Nephron (organoid): ENCODE measurements at regions not wholly inside any gene's neighbourhood (a gene's known extent, or its start where the extent isn't known, plus 50 kb on each side); places are given as distances from the start of the nearest gene placed in this dataset.

Source experiments
- H3K27ac Mint-ChIP-seq, 3 experiments: 2 replicates each; pipeline ENCODE4 v1.8.0; 2020; ENCODE audit warnings: mixed read lengths in 3 of 3, mild to moderate bottlenecking in 2 of 3, moderate library complexity in 1 of 3
- H3K27me3 Mint-ChIP-seq: 2 replicates; pipeline ENCODE4 v1.8.0; 2021; ENCODE audit warnings: low read depth, mild to moderate bottlenecking, moderate library complexity, mixed read lengths
- H3K36me3 Mint-ChIP-seq: 2 replicates; pipeline ENCODE4 v1.8.0; 2020; ENCODE audit warnings: low read depth, mixed read lengths
- H3K4me1 Mint-ChIP-seq: 2 replicates; pipeline ENCODE4 v1.8.0; 2020; ENCODE audit warnings: mixed read lengths
- H3K4me3 Mint-ChIP-seq, 3 experiments: 2 replicates each; pipeline ENCODE4 v1.8.0; 2020; ENCODE audit warnings: mild to moderate bottlenecking in 3 of 3, mixed read lengths in 3 of 3, moderate library complexity in 2 of 3
- H3K9me3 Mint-ChIP-seq: 2 replicates; pipeline ENCODE4 v1.8.0; 2020; ENCODE audit warnings: mixed read lengths
- CTCF ChIP-seq, 3 experiments: fragments of 200-600 bp; sonication (generic); IDR thresholded peaks; one replicate each; pipeline ENCODE4 v1.5.0; 2021; ENCODE audit warnings: antibody characterized with exemption in 3 of 3; ENCODE audit not compliant: unreplicated experiment in 3 of 3

- no peak overlapping the region for H3K27ac Mint-ChIP-seq
- TF ChIP-seq CTCF (IDR thresholded peaks at IDR 0.05; ENCODE audit: unreplicated experiment in 3 of 3): no peak
- no peaks in the 10 kb centered on the region for H3K36me3 Mint-ChIP-seq
- no peak overlapping the region for H3K4me3 Mint-ChIP-seq
- no peaks in the 10 kb centered on the region for H3K9me3 Mint-ChIP-seq
- no peaks in the 10 kb centered on the region for H3K4me1 Mint-ChIP-seq
- peaks cover 11% of the 10 kb centered on the region for H3K27me3 Mint-ChIP-seq
These were observed 181.9 kb upstream of the ADRA1B start for GRCh38 chr5:159734366-159734765.

GRCh38 chr5:159735036-159735435 lies 181.2 kb upstream of the ADRA1B start:
- Mint-ChIP-seq H3K9me3 (no peaks in the 10 kb centered on the region), H3K36me3 (no peaks in the 10 kb centered on the region), H3K4me1 (no peaks in the 10 kb centered on the region), H3K27ac (no peak overlapping the region), H3K4me3 (no peak overlapping the region), H3K27me3 (peaks cover 10% of the 10 kb centered on the region)
- no peak for TF ChIP-seq CTCF (IDR thresholded peaks at IDR 0.05; ENCODE audit: unreplicated experiment in 3 of 3)

- no peaks in the 10 kb centered on the region for H3K36me3 Mint-ChIP-seq
- TF ChIP-seq CTCF (IDR thresholded peaks at IDR 0.05; ENCODE audit: unreplicated experiment in 3 of 3): no peak
- H3K9me3 Mint-ChIP-seq: no peaks in the 10 kb centered on the region
- H3K27ac Mint-ChIP-seq: no peak overlapping the region
- H3K4me3 Mint-ChIP-seq: no peak overlapping the region
- peaks cover 5% of the 10 kb centered on the region for H3K27me3 Mint-ChIP-seq
- no peaks in the 10 kb centered on the region for H3K4me1 Mint-ChIP-seq
These were observed 180.3 kb upstream of the ADRA1B start for GRCh38 chr5:159735749-159736660.

GRCh38 chr5:159736844-159737243 lies 179.4 kb upstream of the ADRA1B start:
- H3K36me3 Mint-ChIP-seq: no peaks in the 10 kb centered on the region
- no peak overlapping the region for H3K4me3 Mint-ChIP-seq
- no peaks in the 10 kb centered on the region for H3K9me3 Mint-ChIP-seq
- peaks cover 5% of the 10 kb centered on the region for H3K27me3 Mint-ChIP-seq
- no peak overlapping the region for H3K27ac Mint-ChIP-seq
- no peak for TF ChIP-seq CTCF (IDR thresholded peaks at IDR 0.05; ENCODE audit: unreplicated experiment in 3 of 3)
- H3K4me1 Mint-ChIP-seq: no peaks in the 10 kb centered on the region

GRCh38 chr5:159737263-159737662 lies 179.0 kb upstream of the ADRA1B start:
- Mint-ChIP-seq H3K9me3 (no peaks in the 10 kb centered on the region), H3K4me3 (no peak overlapping the region), H3K4me1 (no peaks in the 10 kb centered on the region), H3K27ac (no peak overlapping the region), H3K27me3 (peaks cover 5% of the 10 kb centered on the region), H3K36me3 (no peaks in the 10 kb centered on the region)
- TF ChIP-seq CTCF (IDR thresholded peaks at IDR 0.05; ENCODE audit: unreplicated experiment in 3 of 3): no peak

GRCh38 chr5:159741829-159742322 lies 174.4 kb upstream of the ADRA1B start:
- no peak overlapping the region for H3K4me3 Mint-ChIP-seq
- H3K4me1 Mint-ChIP-seq: no peaks in the 10 kb centered on the region

More at GRCh38 chr5:159741829-159742322, 174.4 kb upstream of the ADRA1B start:
- no peak for TF ChIP-seq CTCF (IDR thresholded peaks at IDR 0.05; ENCODE audit: unreplicated experiment in 3 of 3)
- Mint-ChIP-seq H3K27ac (no peak overlapping the region), H3K9me3 (peaks cover 5% of the 10 kb centered on the region), H3K27me3 (peaks cover 7% of the 10 kb centered on the region), H3K36me3 (no peaks in the 10 kb centered on the region)
